BJ (cell line): ENCODE measurements at regions not wholly inside any gene's neighbourhood (a gene's known extent, or its start where the extent isn't known, plus 50 kb on each side); places are given as distances from the start of the nearest gene placed in this dataset.
"Not testable (repeated sequence)": the region's sequence is repeated elsewhere in the genome, so short reads cannot be mapped to it uniquely, and the experiment has no call there.

ENCODE experiments used
- CTCF ChIA-PET: fragments of 350-600 bp; formaldehyde crosslinking; extraction: SDS; loops from one replicate; lab custom pipeline; 2021; ENCODE audit warnings: antibody characterized with exemption, inconsistent platforms; lab: Yijun Ruan, JAX
- POLR2A ChIA-PET: fragments of 300-600 bp; sonication (Branson Sonifier 250); formaldehyde crosslinking; extraction: SDS; loops from one replicate; lab custom pipeline; 2021; ENCODE audit warnings: antibody characterized with exemption; lab: Charles Lee
- DNase-seq: peaks from one replicate; pipeline ENCODE4 v3.0.0-alpha.2; 2011; ENCODE audit warnings: low read depth
- H3K27me3 ChIP-seq: 2 replicates; pipeline ENCODE4 v1.6.0; 2011; ENCODE audit warnings: low read length; ENCODE audit not compliant: control insufficient read depth, insufficient read depth
- H3K36me3 ChIP-seq: 2 replicates; pipeline ENCODE4 v1.5.1; 2011; ENCODE audit warnings: low read length; ENCODE audit not compliant: control insufficient read depth, insufficient read depth
- H3K4me3 ChIP-seq: 2 replicates; pipeline ENCODE4 v1.5.1; 2011; ENCODE audit warnings: low read depth, mild to moderate bottlenecking, control low read depth, low read length
- TF ChIP-seq, protein P1 (sequence below): IDR thresholded peaks from 2 replicates; pipeline ENCODE4 v1.5.1; 2011; ENCODE audit warnings: low read depth, mild to moderate bottlenecking, control low read depth, inconsistent platforms, low read length, moderate library complexity; ENCODE audit not compliant: insufficient read depth

DNA sequence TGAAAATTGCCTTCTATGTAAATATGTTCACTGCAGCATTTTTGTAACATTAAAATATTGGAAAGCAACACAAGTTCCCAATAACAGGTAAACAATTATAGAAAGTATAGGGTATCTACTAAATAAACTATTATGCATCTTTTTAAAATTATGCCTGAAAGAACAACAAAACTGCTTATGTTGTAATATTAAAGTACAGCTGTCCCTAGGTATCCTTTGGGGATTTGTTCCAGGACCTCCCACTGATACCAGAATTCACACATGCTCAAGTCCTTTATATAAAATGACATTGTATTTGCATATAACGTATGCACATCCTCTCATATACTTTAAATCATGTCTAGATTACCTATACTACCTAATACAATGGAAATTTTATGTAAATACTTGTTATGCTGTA is 121.8 kb upstream of the TNFSF4 start:
- TF ChIP-seq, protein P1, sequence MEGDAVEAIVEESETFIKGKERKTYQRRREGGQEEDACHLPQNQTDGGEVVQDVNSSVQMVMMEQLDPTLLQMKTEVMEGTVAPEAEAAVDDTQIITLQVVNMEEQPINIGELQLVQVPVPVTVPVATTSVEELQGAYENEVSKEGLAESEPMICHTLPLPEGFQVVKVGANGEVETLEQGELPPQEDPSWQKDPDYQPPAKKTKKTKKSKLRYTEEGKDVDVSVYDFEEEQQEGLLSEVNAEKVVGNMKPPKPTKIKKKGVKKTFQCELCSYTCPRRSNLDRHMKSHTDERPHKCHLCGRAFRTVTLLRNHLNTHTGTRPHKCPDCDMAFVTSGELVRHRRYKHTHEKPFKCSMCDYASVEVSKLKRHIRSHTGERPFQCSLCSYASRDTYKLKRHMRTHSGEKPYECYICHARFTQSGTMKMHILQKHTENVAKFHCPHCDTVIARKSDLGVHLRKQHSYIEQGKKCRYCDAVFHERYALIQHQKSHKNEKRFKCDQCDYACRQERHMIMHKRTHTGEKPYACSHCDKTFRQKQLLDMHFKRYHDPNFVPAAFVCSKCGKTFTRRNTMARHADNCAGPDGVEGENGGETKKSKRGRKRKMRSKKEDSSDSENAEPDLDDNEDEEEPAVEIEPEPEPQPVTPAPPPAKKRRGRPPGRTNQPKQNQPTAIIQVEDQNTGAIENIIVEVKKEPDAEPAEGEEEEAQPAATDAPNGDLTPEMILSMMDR = no peak
- H3K36me3 ChIP-seq = no peaks in the 10 kb centered on the region
- no peak for DNase-seq
- no peaks in the 10 kb centered on the region for H3K27me3 ChIP-seq
- H3K4me3 ChIP-seq = no peak overlapping the region
- ChIA-PET POLR2A (no interaction called here), CTCF (no interaction called here)

DNA sequence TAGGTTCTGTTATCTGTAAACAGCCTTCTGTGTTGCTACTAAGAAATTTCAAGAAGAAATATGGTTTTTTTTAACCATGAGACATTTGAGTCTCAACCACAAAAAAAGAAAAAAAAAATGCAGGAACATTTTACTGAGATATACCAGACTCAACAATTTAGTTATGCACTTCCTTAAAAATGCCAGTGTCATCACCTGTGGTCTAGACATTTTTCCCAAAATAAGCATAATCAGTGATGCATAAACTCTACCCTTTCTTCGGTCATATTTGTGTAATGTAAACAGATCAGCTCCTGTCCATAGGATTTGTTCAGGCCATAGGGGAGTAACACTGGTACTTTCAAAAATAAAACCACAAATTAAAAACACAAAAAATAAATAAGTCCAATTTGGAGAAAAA is 122.6 kb upstream of the TNFSF4 start:
- TF ChIP-seq, protein P1 = no peak
- Histone ChIP-seq H3K36me3 (no peaks in the 10 kb centered on the region), H3K27me3 (no peaks in the 10 kb centered on the region), H3K4me3 (no peak overlapping the region)
- CTCF ChIA-PET = interaction anchor here (0.9 kb wide), 1 partner anchor 11 kb away, joined by 3 read pairs; no protein-coding TSS in a partner anchor
- DNase-seq = no peak
- POLR2A ChIA-PET = no interaction called here

DNA sequence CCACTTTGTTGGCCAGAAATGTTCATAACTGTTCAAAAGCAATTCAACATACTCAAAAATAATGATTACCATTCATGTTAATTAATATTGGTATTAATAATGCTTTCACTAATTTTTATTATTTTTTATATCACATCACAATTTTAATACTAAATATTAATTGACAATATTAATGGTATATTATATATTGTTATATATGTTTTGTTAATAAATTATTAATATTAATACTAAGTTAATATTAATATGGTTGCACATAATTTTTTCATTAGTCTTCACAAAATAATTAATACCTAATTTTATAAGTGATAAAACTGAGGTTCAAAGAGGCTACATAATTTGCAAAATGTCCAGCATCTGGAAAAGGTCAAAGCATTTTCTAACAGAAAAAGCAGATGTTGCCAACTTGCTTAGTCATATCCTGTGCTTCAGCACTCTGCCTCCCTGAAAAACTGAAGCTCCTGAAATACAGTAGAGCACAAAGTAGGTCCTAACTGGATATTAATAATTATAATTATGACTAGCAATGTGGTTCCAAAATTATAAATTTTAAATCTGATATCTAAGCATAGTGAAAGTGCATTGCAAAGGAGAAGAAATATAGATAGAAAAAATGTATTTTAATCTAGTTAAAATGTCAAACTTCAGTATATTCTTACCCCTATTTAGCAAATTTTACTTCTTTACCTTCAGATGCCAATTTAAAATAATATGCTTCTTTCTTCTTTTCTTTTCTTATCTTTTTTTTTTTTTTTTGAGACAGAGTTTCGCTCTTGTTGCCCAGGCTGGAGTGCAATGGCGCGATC is 123.2 kb upstream of the TNFSF4 start:
- TF ChIP-seq, protein P1 = no peak
- DNase-seq = peak; percentile 33
- no peak overlapping the region for H3K4me3 ChIP-seq
- ChIA-PET CTCF (interaction anchor here (0.7 to 0.9 kb wide), 2 partner anchors 11 to 760 kb away, joined by 3 read pairs; no protein-coding TSS in a partner anchor), POLR2A (no interaction called here)
- no peaks in the 10 kb centered on the region for H3K36me3 ChIP-seq
- H3K27me3 ChIP-seq = no peaks in the 10 kb centered on the region

DNA sequence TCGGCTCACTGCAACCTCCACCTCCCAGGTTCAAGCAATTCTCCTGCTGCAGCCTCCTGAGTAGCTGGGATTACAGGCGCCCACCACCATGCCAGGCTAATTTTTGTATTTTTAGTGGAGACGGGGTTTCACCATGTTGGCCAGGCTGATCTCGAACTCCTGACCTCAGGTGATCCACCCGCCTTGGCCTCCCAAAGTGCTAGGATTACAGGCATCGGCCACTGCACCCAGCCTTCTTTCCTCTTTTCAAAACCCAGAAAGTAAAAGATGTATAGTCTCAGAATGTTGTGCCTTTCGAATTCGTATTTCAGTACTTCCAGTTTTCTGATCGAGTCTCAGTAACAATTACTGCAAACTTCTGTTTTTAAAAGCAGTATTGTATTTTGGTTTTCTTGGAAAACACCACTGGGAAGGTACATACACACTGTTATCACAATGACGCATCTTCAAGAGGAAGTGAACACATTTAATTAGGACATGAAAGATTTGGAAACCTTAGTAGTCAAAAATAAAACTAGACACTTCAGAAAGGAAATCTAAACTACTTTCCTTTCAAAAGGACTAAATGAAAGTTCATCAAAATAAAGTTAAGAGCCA is 123.9 kb upstream of the TNFSF4 start:
- H3K4me3 ChIP-seq, H3K27me3 ChIP-seq, H3K36me3 ChIP-seq, POLR2A ChIA-PET, DNase-seq: not testable (repeated sequence)
- CTCF ChIA-PET = interaction anchor here (0.7 to 1.0 kb wide), 2 partner anchors 17 to 761 kb away, joined by 3 read pairs; no protein-coding TSS in a partner anchor

DNA sequence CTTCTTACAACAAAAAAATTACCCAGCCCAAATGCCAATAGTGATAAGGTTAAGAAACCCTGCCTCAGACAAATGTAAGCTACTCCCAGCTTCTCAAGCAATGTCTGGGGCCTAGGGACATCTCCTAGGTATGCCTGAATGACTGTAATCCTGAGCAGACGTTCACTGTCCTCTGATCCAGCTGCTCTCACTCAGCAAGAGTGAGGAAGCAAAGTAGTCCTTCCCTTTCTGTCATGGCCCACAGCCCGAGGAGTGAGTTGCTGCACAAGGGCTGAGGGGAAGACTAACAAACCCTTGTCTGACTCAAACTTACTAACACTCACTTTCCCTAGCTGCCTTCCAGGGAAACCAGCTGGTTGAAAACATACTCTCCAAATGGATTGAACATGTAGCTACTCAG is 124.9 kb upstream of the TNFSF4 start:
- no peak overlapping the region for H3K4me3 ChIP-seq
- no peak for DNase-seq
- POLR2A ChIA-PET = interaction anchor here (0.6 kb wide), 1 partner anchor 86 kb away, joined by 13 read pairs; no protein-coding TSS in a partner anchor
- TF ChIP-seq, protein P1 = no peak
- H3K27me3 ChIP-seq = no peaks in the 10 kb centered on the region
- CTCF ChIA-PET = interaction anchor here (1.0 to 1.2 kb wide), 2 partner anchors 18 to 587 kb away, joined by 3 read pairs; no protein-coding TSS in a partner anchor
- H3K36me3 ChIP-seq = no peaks in the 10 kb centered on the region
